ENCODE measurements at regions not wholly inside any gene's neighbourhood (a gene's known extent, or its start where the extent isn't known, plus 50 kb on each side); places are given as distances from the start of the nearest gene placed in this dataset.

DNA sequence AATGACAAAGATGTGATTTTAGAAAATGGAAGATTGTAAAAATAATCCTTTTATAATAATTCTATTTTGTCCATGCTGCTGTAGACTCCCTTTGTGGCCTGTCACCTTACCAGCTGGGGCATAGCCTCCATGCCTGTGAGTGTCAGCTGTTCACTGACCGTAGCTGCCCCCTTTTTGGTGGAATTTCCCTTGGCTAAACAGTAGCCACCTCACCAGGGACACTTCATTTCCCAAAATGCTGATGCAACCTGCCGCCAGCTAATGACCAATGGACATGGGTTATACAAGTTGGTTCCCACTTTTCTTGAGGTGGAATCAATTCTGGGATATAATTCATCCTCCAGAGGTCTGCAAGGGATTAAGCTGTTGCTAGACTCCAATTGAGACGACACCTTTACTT is 368.4 kb downstream of the PRDM5 start:
- TF ChIP-seq, protein P1, sequence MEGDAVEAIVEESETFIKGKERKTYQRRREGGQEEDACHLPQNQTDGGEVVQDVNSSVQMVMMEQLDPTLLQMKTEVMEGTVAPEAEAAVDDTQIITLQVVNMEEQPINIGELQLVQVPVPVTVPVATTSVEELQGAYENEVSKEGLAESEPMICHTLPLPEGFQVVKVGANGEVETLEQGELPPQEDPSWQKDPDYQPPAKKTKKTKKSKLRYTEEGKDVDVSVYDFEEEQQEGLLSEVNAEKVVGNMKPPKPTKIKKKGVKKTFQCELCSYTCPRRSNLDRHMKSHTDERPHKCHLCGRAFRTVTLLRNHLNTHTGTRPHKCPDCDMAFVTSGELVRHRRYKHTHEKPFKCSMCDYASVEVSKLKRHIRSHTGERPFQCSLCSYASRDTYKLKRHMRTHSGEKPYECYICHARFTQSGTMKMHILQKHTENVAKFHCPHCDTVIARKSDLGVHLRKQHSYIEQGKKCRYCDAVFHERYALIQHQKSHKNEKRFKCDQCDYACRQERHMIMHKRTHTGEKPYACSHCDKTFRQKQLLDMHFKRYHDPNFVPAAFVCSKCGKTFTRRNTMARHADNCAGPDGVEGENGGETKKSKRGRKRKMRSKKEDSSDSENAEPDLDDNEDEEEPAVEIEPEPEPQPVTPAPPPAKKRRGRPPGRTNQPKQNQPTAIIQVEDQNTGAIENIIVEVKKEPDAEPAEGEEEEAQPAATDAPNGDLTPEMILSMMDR (IDR thresholded peaks at IDR 0.05 in 4 of 5, conservative IDR thresholded peaks at IDR 0.05 in 1 of 5) = no peak
- no peak for TF ChIP-seq POLR2A (IDR thresholded peaks at IDR 0.05)
